GM18498 (cell line): ENCODE measurements at regions not wholly inside any gene's neighbourhood (a gene's known extent, or its start where the extent isn't known, plus 50 kb on each side); places are given as distances from the start of the nearest gene placed in this dataset.
"Not testable (repeated sequence)": the region's sequence is repeated elsewhere in the genome, so short reads cannot be mapped to it uniquely, and the experiment has no call there.

Source experiments
- ATAC-seq: cut with Tn5 transposase; IDR thresholded peaks from one replicate; pipeline ENCODE4 v1.9.1; 2021; ENCODE audit warnings: mild to moderate bottlenecking, moderate library complexity; ENCODE audit not compliant: unreplicated experiment

DNA sequence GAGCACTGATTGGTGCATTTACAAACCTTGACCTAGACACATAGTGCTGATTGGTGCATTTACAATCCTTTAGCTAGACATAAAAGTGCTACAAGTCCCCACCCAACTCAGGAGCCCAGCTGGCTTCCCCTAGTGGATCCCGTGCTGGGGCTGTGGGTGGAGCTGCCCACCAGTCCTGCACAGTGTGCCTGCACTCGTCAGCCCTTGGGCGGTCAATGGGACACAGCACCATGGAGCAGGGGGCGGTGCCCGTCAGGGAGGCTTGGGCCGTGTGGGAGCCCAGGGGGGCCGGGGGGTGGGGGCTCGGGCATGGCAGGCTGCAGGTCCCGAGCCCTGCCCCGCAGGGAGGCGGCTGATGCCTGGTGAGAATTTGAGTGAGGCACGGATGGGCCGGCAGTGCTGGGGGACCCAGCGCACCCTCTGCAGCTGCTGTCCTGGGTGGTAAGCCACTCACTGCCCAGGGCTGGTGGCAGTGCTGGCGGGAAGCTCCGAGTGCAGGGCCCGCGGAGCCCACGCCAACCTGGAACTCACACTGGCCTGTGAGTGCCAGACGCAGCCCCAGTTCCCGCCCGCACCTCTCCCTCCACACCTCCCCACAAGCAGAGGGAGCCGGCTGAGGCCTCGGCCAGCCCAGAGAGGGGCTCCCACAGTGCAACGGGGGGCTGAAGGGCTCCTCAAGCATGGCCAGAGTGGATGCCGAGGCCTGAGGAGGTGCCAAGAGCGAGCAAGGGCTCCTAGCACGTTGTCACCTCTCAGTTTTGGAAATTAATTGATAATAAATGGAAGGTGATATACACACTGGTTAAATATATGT lies 207.7 kb downstream of the RAP2B start:
- no peak for ATAC-seq

DNA sequence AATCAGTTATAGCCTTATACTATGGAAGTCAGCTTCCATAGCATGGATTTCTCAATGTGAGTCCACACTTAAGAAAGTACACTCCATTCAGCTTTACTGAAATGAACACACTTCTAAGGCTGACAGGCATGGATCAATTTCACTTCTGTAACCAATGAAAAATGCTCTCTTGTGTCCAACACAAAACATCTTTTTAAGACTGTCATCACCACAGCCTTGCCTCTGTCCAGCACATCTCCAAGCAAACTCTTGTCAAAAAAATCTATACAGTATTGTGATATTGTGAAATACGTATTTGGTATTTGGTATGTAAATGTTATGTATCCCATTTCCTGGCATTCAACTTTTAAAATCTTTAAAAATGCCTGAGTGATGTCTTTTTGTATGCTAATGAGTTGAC lies 208.7 kb downstream of the RAP2B start:
- ATAC-seq, result no peak

DNA sequence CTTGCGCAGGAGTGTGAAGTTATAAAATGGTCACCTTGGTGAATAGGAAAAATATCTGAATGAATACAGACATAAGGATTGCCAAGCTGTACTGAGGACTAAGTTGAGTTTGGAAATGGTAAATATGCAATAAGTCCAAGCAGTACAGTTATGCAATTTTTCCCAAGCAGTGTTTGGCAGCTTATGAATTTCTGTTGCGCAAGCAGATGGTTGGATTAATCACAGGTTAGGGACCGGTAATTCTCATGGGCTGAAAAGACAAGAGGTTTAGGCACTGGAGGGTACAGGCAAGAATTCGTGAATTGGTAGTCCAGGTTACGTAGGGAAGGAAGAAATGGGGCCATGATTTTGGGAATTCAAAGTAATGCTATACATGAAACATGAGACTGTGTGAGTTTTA lies 210.3 kb downstream of the RAP2B start:
- no peak for ATAC-seq

DNA sequence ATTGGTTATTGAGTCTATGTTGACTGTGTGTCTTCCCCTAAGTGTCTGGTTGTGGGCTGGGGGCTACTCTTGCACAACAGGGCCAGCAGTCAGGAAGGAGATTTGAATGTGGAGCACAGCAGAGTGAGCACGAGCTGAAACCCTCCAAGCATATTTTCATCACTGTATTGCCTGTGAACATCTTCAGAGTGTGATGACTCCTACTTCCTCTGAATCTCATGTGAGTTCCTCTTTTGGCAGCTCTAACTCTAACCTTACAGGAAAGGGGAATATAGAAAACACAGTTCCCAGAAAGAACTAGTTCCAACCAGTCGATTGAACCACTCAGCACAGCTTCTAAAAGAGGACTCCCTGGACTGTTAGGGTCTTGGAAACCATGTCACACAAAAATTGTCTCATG lies 211.6 kb downstream of the RAP2B start:
- ATAC-seq, result no peak

DNA sequence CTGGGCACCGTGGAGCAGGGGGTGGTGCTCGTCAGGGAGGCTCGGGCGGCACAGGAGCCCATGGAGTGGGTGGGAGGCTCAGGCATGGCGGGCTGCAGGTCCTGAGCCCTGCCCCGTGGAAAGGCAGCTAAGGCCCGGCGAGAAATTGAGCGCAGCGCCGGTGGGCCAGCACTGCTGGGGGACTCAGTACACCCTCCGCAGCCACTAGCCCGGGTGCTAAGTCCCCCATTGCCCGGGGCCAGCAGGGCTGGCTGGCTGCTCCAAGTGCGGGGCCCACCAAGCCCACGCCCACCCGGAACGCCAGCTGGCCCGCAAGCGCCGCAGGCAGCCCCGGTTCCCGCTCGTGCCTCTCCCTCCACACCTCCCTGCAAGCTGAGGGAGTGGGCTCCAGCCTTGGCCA lies 216.3 kb downstream of the RAP2B start:
- ATAC-seq, result not testable (repeated sequence)

DNA sequence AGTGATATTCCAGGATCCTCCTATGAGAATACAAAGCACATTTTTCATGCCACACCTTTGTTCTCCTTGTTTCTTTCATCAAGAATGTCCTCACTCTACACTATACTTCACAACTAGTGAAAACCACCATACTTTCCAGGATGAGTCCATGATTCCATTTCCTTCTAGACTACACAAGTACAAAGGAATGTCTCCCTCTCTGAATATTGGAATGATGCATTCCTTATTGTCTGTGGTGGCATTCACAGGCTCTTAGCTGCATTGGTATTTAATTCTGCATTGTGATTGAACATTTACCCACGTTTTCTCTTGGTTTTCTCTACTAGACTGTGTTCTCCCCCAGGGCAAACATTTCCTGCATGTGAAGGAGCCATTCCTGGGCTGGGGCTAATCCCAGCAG lies 217.5 kb downstream of the RAP2B start:
- no peak for ATAC-seq

DNA sequence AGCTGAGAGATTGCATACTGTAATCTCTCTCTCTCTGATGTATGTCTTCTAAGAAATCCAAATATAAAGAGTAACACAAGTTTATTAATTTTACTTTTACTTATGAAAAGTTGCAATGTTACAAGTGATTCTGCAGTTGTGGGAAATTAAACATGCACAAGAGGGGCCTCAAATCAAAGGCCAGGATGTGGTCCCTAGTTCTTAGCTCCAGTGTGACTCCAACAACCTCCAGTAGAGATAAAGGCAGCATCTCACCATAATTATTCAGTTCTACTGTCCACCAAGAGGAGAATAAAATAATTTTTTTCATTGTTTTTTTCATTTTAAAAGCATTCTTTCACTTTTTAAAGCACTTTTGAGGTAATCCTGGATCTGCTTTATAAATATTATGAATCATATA lies 223.3 kb downstream of the RAP2B start:
- no peak for ATAC-seq

DNA sequence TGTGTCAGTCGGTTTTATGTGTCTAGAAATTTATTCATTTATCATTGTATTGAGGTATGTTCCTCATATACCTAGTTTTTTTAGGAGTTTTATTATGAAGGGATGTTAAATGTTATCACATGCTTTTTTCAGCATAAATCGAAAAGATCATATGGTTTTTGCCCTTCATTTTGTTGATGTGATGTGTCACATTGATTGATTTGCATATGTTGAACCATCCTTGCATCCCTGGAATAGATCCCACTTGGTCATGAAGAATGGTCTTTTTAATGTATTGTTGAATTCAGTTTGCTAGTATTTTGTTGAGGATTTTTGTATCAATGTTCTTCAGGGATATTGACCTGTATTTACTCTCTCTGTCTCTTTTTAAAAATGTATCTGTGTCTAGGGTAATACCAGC lies 230.3 kb downstream of the RAP2B start:
- no peak for ATAC-seq

DNA sequence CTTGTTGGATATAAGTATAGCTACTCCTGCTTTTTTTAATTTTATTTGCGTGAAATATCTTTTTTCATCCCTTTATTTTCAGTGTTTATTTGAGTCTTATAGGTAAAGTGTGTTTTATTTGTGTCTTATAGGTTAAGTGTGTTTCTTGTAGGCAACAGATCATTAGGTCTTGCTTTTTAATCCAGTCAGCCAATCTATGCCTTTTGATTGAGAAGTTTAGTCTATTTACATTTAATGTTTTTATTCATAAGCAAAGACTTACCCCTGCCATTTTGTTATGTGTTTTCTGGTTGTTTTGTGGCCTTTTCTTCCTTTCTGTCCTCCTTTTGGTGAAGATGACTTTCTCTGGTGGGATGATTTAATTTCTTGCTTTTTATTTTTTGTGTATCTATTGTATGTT lies 232.0 kb downstream of the RAP2B start:
- no peak for ATAC-seq

DNA sequence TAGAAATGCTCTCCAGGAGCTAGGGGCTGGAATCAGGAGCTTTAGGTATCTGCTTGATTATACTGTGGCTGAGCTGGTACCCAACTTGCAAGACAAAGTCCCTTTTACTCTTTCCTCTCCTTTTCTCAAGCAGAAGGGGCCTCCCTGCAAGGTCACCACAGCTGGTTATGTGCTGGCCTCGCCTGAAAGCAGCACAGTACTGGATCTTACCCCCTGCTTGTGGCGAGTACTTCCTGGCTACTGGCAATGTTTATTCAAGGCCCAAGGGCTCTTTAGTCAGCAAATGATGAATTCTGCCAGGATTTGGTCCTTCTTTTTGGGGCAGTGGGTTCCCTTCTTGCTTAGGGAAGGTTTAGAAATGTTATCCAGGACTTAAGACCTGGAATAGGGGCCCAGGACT lies 234.6 kb downstream of the RAP2B start:
- no peak for ATAC-seq

DNA sequence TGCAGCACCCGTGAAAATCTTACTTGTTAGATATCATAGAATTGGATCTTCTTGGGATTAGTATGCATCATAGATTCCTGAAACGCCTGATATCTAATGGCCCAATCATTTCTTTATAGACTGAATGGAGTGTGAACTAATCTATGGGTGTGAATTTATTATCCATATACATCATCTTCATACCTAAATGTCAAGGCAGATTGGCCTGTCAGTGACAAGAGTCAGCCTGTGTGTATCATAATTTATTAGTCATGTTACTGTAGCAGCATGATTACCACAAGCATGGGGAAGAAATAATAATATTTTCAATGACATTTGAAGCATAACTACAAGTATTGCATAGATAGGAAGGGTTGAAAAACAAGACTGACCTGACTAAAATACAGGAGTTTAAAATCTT lies 235.8 kb downstream of the RAP2B start:
- no peak for ATAC-seq

DNA sequence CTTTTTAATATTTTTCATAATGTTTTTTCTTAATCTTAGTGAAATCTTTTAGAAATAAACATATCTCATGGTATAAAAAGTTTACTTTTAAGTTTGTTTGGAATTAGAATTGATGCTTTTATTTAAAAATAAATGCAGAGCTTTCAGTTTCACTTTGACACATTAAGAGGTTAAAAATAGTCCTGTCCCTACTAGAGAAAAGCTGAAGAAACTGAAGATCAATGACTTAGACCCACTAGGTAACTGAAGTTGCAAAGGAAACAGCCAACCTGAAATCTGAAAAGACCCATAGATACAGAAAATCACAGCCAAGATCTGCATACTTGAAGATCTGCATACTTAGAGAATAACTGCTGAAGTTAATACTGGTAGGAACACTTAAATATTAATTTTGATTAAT lies 237.6 kb downstream of the RAP2B start:
- ATAC-seq, result peak; percentile 84

DNA sequence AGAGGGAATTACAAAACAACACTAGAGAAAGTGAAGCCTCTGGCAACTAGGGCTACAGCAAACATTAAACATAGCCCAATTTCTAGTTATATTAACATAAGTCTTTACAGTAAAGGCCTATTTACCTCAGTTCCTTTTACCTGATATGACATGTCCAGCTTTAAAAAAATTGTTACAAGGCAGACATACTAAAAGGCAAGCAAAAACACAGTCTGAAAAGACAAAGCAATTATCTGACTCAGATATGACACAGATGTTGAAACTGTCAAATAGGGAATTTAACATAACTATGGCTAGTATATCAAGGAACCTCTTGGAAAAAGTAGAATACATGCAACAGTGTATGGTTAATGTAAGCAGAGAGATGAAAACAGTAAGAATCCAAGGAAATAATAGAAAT lies 238.6 kb downstream of the RAP2B start:
- no peak for ATAC-seq

DNA sequence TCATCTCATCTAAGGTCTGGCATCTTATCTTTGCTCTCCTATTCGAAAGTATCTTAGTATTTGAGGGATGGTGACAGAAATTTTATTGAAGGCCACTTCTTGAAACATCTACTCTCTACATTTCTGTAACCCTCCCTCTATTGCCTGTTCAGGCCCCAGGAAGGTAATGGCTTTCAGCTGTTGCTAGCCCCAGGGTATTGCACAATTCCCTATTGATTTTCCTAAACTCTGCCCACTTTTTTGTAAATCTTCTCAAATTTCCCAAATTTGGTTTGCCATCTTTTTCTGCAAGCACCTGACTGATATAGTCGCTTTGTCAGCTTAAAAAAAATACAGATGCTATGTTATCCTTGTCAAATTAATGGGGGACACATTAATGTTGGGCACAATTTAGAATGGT lies 242.1 kb downstream of the RAP2B start:
- ATAC-seq, result no peak

DNA sequence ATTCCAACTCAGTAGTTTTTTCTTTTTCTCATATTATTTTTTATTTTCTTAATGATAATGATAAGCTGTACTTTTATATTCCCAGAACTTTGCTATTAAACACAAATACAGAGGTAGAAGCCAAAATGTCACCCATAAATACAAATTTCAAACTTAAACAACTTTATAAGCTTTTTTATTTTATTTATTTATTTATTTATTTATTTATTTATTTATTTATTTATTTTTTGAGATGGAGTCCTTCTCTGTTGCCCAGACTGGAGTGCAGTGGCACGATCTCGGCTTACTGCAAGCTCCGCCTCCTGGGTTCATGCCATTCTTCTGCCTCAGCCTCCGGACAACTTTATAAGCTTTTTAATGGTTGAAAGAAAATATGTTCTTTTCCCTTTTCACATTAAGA lies 243.3 kb downstream of the RAP2B start:
- not testable (repeated sequence) for ATAC-seq

DNA sequence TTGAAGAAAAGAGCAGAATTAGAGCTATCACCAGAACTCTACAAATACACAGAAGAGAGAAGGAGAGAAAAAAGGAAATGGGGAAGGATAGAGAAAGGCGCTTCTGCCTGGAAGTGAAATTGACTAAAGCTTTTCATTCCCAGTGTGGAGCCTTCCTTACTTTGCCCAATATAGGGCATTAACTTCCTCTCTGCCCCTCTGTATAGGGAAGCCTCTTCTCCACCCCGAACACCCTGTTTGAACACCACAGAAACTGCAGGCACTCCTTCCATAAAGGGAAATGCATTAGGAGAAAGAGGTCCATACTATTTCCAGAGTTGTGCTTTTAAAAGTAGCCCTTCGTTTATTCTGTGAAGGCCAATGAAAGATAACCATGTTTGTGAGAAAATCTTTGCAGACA lies 248.5 kb downstream of the RAP2B start:
- no peak for ATAC-seq

DNA sequence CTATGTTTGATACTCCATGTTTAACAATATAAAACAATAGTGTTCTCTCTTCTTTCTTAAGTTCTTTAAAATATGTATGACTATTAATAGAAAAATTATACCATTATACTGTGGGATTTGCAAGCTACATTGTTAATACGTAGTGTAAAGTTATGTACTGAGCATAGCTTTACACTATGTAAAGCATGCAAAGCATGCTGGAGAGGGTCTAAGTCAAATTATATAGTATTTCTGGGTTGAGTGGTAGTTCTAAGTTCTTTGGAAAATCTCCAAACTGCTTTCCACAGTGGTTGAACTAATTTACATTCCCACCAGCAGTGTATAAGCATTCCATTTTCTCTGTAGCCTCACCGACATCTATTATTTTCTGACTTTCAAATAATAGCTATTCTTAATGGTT lies 253.0 kb downstream of the RAP2B start:
- no peak for ATAC-seq

DNA sequence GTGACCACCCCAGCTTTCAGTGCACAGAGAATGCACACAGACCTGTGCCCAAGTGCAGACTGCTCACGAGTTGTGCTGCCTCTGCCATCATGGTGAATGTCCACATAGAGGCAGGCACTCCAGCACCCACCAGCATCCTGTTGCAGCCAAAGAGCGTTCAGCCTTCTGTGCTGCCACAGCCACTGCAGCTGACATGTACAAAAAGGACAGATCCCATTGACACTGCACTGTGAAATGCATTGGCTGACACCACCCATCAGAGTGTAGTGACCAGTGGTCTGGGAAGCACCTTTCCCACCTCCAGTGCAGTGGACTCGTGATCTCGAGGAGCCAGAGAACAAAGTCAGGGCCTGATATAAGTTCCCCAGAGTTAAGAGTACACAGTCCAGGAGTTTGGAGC lies 260.3 kb downstream of the RAP2B start:
- ATAC-seq, result no peak

DNA sequence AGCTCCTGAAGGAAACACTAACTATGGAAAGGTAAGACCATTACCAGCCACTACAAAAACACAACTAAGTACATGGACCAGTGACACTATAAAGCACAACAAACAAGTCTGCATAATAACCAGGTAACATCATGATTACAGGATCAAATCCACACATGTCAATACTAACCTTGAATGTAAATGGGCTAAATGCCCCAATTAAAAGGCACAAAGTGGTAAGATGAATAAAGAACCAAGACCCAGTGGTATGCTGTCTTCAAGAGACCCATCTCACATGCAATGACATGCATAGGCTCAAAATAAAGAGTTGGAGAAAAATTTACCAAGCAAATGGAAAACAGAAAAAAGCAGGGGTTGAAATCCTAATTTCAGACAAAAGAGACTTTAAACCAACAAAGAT lies 261.8 kb downstream of the RAP2B start:
- ATAC-seq, result not testable (repeated sequence)

DNA sequence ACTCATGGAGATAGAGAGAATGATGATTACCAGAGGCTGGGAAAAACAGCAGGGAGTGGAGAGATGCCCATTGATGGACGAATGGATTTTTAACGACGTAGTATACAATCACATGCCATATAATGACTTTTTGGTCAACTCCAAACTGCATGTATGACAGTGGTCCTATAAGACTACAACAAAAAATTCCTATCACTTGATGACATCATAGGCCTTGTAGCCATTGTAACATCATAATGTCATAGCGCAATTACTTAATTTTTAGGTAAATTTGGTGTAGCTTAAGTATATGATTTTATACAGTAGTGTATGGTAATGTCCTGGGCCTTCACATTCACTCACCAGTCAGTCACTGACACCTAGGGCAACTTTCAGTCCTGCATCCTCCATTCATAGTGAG lies 264.3 kb downstream of the RAP2B start:
- ATAC-seq, result no peak

DNA sequence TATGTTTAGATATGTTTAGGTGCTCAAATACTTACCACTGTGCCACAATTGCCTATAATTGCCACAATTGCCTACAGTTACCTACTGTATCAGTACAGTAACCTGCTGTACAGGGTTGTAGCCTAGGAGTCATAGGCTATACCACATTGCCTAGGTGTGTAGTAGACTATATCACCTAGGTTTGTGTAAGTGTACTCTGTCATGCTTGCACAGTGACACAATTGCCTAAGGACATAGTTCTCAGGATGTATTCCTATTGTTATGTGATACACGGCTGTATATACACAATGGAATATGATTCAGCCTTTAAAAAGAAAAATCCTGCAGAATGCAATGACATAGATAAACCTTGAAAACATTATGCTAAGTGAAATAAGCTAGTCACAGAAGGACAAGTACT lies 264.8 kb downstream of the RAP2B start:
- ATAC-seq, result no peak

DNA sequence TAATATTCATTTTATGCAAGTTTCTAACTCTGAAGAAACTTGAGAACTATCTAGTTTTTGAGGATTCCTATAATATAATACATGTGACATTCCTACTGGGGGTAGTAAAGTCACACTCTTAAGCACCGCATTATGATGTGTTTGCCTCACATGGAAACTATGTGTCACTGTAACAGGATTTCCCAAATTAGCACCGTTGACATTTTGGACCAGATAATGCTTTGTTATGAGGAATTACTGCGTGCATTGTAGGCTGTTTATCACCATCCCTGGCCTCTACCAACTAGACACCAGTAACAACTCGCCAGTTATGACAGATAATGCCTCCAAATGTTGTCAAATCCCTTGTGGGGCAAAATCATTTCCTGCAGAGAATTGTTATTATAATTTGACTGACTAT lies 267.8 kb downstream of the RAP2B start:
- ATAC-seq, result no peak

DNA sequence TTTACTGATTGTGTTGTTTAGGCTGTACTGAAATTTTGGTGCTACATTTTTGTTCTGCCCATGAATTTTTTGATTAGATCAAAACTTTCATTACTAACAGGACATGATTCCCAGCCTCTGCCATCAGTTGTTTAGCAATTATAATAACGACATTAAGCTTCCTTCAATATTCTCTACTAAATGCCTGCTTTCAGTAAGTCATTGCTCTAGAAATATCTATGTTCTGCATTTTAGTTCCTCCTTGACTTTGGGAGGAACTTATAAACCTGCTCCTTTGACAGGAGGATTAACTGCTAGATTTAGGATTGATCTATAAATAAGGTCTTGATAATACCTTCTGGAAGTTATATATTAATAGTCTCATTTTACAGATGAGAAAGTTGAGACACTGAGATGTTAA lies 269.1 kb downstream of the RAP2B start:
- no peak for ATAC-seq
